ENCODE measurements at regions not wholly inside any gene's neighbourhood (a gene's known extent, or its start where the extent isn't known, plus 50 kb on each side); places are given as distances from the start of the nearest gene placed in this dataset.

DNA sequence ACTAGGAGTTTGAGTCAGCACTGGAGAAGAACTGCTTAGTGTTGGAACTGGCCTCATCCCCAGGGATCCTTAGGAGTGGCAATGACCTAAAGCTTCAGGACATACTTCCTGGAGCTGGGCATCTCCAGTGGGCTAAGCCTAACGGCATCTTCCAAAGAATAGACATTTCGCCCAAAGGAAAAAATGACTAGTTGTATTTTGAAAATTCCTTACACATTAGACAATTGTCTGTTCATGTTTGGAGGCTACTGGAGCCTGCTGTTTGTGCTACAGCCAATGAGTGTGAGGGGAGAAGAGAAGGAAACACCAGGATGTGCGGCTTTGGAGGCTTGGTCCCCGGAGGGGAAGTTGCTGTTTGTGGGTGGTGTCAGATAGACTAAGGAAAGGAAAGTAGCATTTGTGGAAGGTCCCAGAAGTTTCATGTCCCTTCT, 77.6 kb downstream of the POLR2M start:
- no peaks in the 10 kb centered on the region for H4K20me1 ChIP-seq (ENCODE audit: insufficient read depth)
- no peak overlapping the region for H3K4me2 ChIP-seq
- no peaks in the 10 kb centered on the region for H3K27me3 ChIP-seq (ENCODE audit: insufficient read depth, low read depth)
- H3K4me3 ChIP-seq (IDR thresholded peaks at IDR 0.05; ENCODE audit: insufficient read depth, low read depth, low read length) = no peak overlapping the region
- no peak overlapping the region for H3K27ac ChIP-seq
- no peak overlapping the region for H2AFZ ChIP-seq (ENCODE audit: low read depth)
- H3K79me2 ChIP-seq (ENCODE audit: insufficient read depth, low read depth) = no peaks in the 10 kb centered on the region
- H3K4me1 ChIP-seq (ENCODE audit: low read depth, poor library complexity, severe bottlenecking) = peaks cover 38% of the 10 kb centered on the region
- no peak overlapping the region for H3K9ac ChIP-seq
- no peaks in the 10 kb centered on the region for H3K36me3 ChIP-seq (ENCODE audit: insufficient read depth)
- TF ChIP-seq CTCF (conservative IDR thresholded peaks at IDR 0.05; ENCODE audit: low read depth, low read length) = no peak

DNA sequence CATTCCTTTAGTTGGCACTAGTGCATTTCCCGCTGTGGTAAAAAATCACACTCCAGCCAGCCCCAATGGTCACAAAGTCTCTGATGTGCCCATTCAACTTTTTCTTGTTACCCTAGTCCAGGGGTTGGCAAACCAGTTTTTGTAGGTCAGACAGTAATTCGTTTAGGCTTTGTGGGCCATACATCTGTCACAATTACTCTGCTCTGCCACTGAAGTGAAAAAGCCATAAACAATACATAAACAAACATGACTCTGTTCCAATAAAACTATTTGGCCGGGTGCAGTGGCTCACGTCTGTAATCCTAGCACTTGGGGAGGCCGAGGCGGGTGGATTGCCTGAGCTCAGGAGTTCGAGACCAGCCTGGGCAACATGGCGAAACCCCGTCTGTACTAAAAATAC, 78.5 kb downstream of the POLR2M start:
- Histone ChIP-seq H3K27ac (no peak overlapping the region), H3K4me3 (IDR thresholded peaks at IDR 0.05; ENCODE audit: insufficient read depth, low read depth, low read length) (no peak overlapping the region), H4K20me1 (ENCODE audit: insufficient read depth) (no peaks in the 10 kb centered on the region), H2AFZ (ENCODE audit: low read depth) (no peak overlapping the region), H3K79me2 (ENCODE audit: insufficient read depth, low read depth) (no peaks in the 10 kb centered on the region), H3K4me2 (no peak overlapping the region), H3K27me3 (ENCODE audit: insufficient read depth, low read depth) (no peaks in the 10 kb centered on the region), H3K36me3 (ENCODE audit: insufficient read depth) (no peaks in the 10 kb centered on the region), H3K9ac (no peak overlapping the region), H3K4me1 (ENCODE audit: low read depth, poor library complexity, severe bottlenecking) (peaks cover 28% of the 10 kb centered on the region)
- no peak for TF ChIP-seq CTCF (conservative IDR thresholded peaks at IDR 0.05; ENCODE audit: low read depth, low read length)

- Histone ChIP-seq H3K9ac (no peak overlapping the region), H3K4me2 (no peak overlapping the region), H3K36me3 (ENCODE audit: insufficient read depth) (no peaks in the 10 kb centered on the region), H3K4me1 (ENCODE audit: low read depth, poor library complexity, severe bottlenecking) (peaks cover 19% of the 10 kb centered on the region), H2AFZ (ENCODE audit: low read depth) (no peak overlapping the region), H3K27me3 (ENCODE audit: insufficient read depth, low read depth) (no peaks in the 10 kb centered on the region), H4K20me1 (ENCODE audit: insufficient read depth) (no peaks in the 10 kb centered on the region), H3K4me3 (IDR thresholded peaks at IDR 0.05; ENCODE audit: insufficient read depth, low read depth, low read length) (no peak overlapping the region), H3K27ac (no peak overlapping the region), H3K79me2 (ENCODE audit: insufficient read depth, low read depth) (no peaks in the 10 kb centered on the region)
- no peak for TF ChIP-seq CTCF (conservative IDR thresholded peaks at IDR 0.05; ENCODE audit: low read depth, low read length)
Observed at GRCh38 chr15:57785959-57786358, 79.4 kb downstream of the POLR2M start.

DNA sequence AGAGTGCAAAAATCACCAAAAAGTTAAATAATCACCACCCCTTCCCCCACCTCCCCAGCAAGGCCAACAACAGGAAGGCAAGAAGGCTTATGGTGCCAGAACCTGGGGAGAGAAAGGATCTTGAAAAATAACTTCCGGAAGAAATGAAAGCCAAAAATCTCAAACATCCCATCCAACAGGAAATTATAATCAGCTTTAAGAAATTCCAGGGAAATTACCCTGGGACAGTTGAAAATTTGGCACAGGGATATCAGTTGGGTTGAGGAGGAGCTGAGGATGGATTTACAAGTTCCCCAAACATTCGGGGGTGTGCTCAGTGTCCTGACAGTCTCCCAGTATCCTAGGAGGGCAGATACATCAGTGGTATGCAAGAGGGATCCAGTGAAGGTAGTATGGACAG, 82.7 kb downstream of the POLR2M start:
- Histone ChIP-seq H3K4me2 (no peak overlapping the region), H3K27me3 (ENCODE audit: insufficient read depth, low read depth) (no peaks in the 10 kb centered on the region), H4K20me1 (ENCODE audit: insufficient read depth) (no peaks in the 10 kb centered on the region), H3K4me1 (ENCODE audit: low read depth, poor library complexity, severe bottlenecking) (no peaks in the 10 kb centered on the region), H3K4me3 (IDR thresholded peaks at IDR 0.05; ENCODE audit: insufficient read depth, low read depth, low read length) (no peak overlapping the region), H3K9ac (no peak overlapping the region), H3K27ac (no peak overlapping the region), H2AFZ (ENCODE audit: low read depth) (no peak overlapping the region), H3K36me3 (ENCODE audit: insufficient read depth) (no peaks in the 10 kb centered on the region), H3K79me2 (ENCODE audit: insufficient read depth, low read depth) (no peaks in the 10 kb centered on the region)
- TF ChIP-seq CTCF (conservative IDR thresholded peaks at IDR 0.05; ENCODE audit: low read depth, low read length) = no peak
